ENCODE measurements at regions not wholly inside any gene's neighbourhood (a gene's known extent, or its start where the extent isn't known, plus 50 kb on each side); places are given as distances from the start of the nearest gene placed in this dataset.
A peak's percentile ranks its signal among the peaks of the same experiment; 100 is the strongest.

- ChIA-PET RAD21 (ENCODE audit: low non-redundant PET in 1 of 2, low total read pairs in 2 of 2, uncharacterized antibody in 2 of 2, unreplicated experiment in 2 of 2) (no interaction called here), POLR2A (no interaction called here), CTCF (no interaction called here)
- no peaks in the 10 kb centered on the region for H4K20me1 ChIP-seq (ENCODE audit: insufficient read depth)
- peaks cover 0 to 6% of the 10 kb centered on the region in 2 experiments; a peak in 1 of 4 replicates for H3K4me1 ChIP-seq (ENCODE audit: control insufficient read depth in 1 of 2, insufficient read depth in 2 of 2, low read length in 2 of 2)
- no peaks in the 10 kb centered on the region for H3K36me3 ChIP-seq (ENCODE audit: control insufficient read depth in 1 of 2, insufficient read depth in 2 of 2, low read length in 2 of 2)
- H3K79me2 ChIP-seq (ENCODE audit: insufficient read depth, low read length), result no peaks in the 10 kb centered on the region
- H3K9ac ChIP-seq (ENCODE audit: low read length), result no peak overlapping the region
- intact Hi-C loops (cut with micrococcal nuclease), result no loop called here
- DNase-seq (ENCODE audit: low read depth, low spot score) (no peak), ATAC-seq (no peak)
- BruUV-seq (replicated peaks), result no TSS peak
- no peaks in the 10 kb centered on the region for H3K27me3 ChIP-seq (ENCODE audit: insufficient read depth, low read length)
- no peak overlapping the region for H3K4me2 ChIP-seq (ENCODE audit: low read length)
- no peak overlapping the region for H3K4me3 ChIP-seq (replicated peaks in 1 of 2; ENCODE audit: low read depth in 1 of 2, low read length in 2 of 2)
- H3K9me2 ChIP-seq (ENCODE audit: insufficient read depth), result no peaks in the 10 kb centered on the region
- no peaks in the 10 kb centered on the region for H3K9me3 ChIP-seq (ENCODE audit: control insufficient read depth in 1 of 2, insufficient read depth in 1 of 2, low read depth in 1 of 2, low read length in 2 of 2)
- no peak for TF ChIP-seq POLR2AphosphoS5 (IDR thresholded peaks at IDR 0.05; ENCODE audit: low read depth, low read length)
- TF ChIP-seq, protein P1, sequence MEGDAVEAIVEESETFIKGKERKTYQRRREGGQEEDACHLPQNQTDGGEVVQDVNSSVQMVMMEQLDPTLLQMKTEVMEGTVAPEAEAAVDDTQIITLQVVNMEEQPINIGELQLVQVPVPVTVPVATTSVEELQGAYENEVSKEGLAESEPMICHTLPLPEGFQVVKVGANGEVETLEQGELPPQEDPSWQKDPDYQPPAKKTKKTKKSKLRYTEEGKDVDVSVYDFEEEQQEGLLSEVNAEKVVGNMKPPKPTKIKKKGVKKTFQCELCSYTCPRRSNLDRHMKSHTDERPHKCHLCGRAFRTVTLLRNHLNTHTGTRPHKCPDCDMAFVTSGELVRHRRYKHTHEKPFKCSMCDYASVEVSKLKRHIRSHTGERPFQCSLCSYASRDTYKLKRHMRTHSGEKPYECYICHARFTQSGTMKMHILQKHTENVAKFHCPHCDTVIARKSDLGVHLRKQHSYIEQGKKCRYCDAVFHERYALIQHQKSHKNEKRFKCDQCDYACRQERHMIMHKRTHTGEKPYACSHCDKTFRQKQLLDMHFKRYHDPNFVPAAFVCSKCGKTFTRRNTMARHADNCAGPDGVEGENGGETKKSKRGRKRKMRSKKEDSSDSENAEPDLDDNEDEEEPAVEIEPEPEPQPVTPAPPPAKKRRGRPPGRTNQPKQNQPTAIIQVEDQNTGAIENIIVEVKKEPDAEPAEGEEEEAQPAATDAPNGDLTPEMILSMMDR (IDR thresholded peaks at IDR 0.05 in 2 of 3, conservative IDR thresholded peaks at IDR 0.05 in 1 of 3; ENCODE audit: borderline replicate concordance in 1 of 3, insufficient read depth in 1 of 3, low read depth in 2 of 3, low read length in 2 of 3), result no peak
- TF ChIP-seq TCF7L2 (IDR thresholded peaks at IDR 0.05; ENCODE audit: borderline replicate concordance, extremely low read depth, insufficient read depth, insufficient read length), result no peak
- TF ChIP-seq JUND (IDR thresholded peaks at IDR 0.05), result no peak
- no peak for TF ChIP-seq ELF1 (IDR thresholded peaks at IDR 0.05; ENCODE audit: borderline replicate concordance, low read depth)
- H2AFZ ChIP-seq (ENCODE audit: low read depth, low read length, poor library complexity, severe bottlenecking), result no peak overlapping the region
- no peak overlapping the region for H3K27ac ChIP-seq (ENCODE audit: low read depth, low read length)
Measured at GRCh38 chr11:106280036-106280435, 202.6 kb downstream of the AASDHPPT start.

- Histone ChIP-seq H3K79me2 (ENCODE audit: insufficient read depth, low read length) (no peaks in the 10 kb centered on the region), H3K4me3 (replicated peaks in 1 of 2; ENCODE audit: low read depth in 1 of 2, low read length in 2 of 2) (no peak overlapping the region), H3K9me3 (ENCODE audit: control insufficient read depth in 1 of 2, insufficient read depth in 1 of 2, low read depth in 1 of 2, low read length in 2 of 2) (no peaks in the 10 kb centered on the region), H3K9me2 (ENCODE audit: insufficient read depth) (no peaks in the 10 kb centered on the region), H3K36me3 (ENCODE audit: control insufficient read depth in 1 of 2, insufficient read depth in 2 of 2, low read length in 2 of 2) (no peaks in the 10 kb centered on the region), H3K27me3 (ENCODE audit: insufficient read depth, low read length) (no peaks in the 10 kb centered on the region), H3K4me2 (ENCODE audit: low read length) (no peak overlapping the region), H3K9ac (ENCODE audit: low read length) (no peak overlapping the region), H4K20me1 (ENCODE audit: insufficient read depth) (no peaks in the 10 kb centered on the region), H3K27ac (ENCODE audit: low read depth, low read length) (no peak overlapping the region), H2AFZ (ENCODE audit: low read depth, low read length, poor library complexity, severe bottlenecking) (no peak overlapping the region), H3K4me1 (ENCODE audit: control insufficient read depth in 1 of 2, insufficient read depth in 2 of 2, low read length in 2 of 2) (peaks cover 0 to 6% of the 10 kb centered on the region in 2 experiments; a peak in 1 of 4 replicates)
- no TSS peak for BruUV-seq (replicated peaks)
- ChIA-PET POLR2A (no interaction called here), CTCF (no interaction called here), RAD21 (ENCODE audit: low non-redundant PET in 1 of 2, low total read pairs in 2 of 2, uncharacterized antibody in 2 of 2, unreplicated experiment in 2 of 2) (no interaction called here)
- TF ChIP-seq, protein P1 (IDR thresholded peaks at IDR 0.05 in 2 of 3, conservative IDR thresholded peaks at IDR 0.05 in 1 of 3; ENCODE audit: borderline replicate concordance in 1 of 3, insufficient read depth in 1 of 3, low read depth in 2 of 3, low read length in 2 of 3), result no peak
- TF ChIP-seq FOSL1 (IDR thresholded peaks at IDR 0.05; ENCODE audit: low read depth), result no peak
- no peak for TF ChIP-seq ZNF274 (IDR thresholded peaks at IDR 0.05; ENCODE audit: low read depth, low read length)
- no peak for TF ChIP-seq CEBPB (IDR thresholded peaks at IDR 0.05; ENCODE audit: low read depth)
- TF ChIP-seq EZH2phosphoT487 (IDR thresholded peaks at IDR 0.05; ENCODE audit: borderline replicate concordance), result no peak
- TF ChIP-seq EGR1 (IDR thresholded peaks at IDR 0.05; ENCODE audit: low read depth), result no peak
- no peak for TF ChIP-seq SRF (IDR thresholded peaks at IDR 0.05; ENCODE audit: low read depth)
- no peak for TF ChIP-seq SIN3A (IDR thresholded peaks at IDR 0.05; ENCODE audit: low read depth)
- no peak for TF ChIP-seq POLR2AphosphoS5 (IDR thresholded peaks at IDR 0.05; ENCODE audit: low read depth, low read length)
- no peak for TF ChIP-seq EZH2 (IDR thresholded peaks at IDR 0.05)
- DNase-seq (ENCODE audit: low read depth, low spot score), result peak; percentile 18
- intact Hi-C loops (cut with micrococcal nuclease), result no loop called here
- no peak for ATAC-seq
Measured at GRCh38 chr11:106281455-106282173, 204.2 kb downstream of the AASDHPPT start.
